Right atrium auricular region (tissue), 2 donors: ENCODE measurements at regions not wholly inside any gene's neighbourhood (a gene's known extent, or its start where the extent isn't known, plus 50 kb on each side); places are given as distances from the start of the nearest gene placed in this dataset.

Experiments
- DNase-seq: peaks from one replicate; pipeline ENCODE4 v3.0.0-alpha.2; 2019; ENCODE audit warnings: low spot score
- H3K27ac ChIP-seq, 2 donors: fragments of 200-600 bp; sonication (generic); 1 replicate in 1 of 2; 2 replicates in 1 of 2; pipeline ENCODE4 v1.5.1; 2016 to 2019
- H3K27me3 ChIP-seq, 2 donors: fragments of 200-600 bp; sonication (generic); one replicate each; pipeline versions ENCODE4 v1.5.1 to v1.6.0; 2017 to 2019
- H3K36me3 ChIP-seq: fragments of 200-600 bp; sonication (generic); one replicate; pipeline ENCODE4 v1.5.1; 2016
- H3K4me1 ChIP-seq, 2 donors: fragments of 200-600 bp; sonication (generic); one replicate each; pipeline versions ENCODE4 v1.5.1 to v1.6.0; 2017 to 2019
- H3K4me3 ChIP-seq, 2 donors: fragments of 200-600 bp; sonication (generic); 1 replicate in 1 of 2; 2 replicates in 1 of 2; pipeline ENCODE4 v1.5.1; 2017 to 2019; ENCODE audit warnings: mild to moderate bottlenecking in 1 of 2, moderate library complexity in 1 of 2
- H3K9me3 ChIP-seq, 2 donors: fragments of 200-600 bp; sonication (generic); one replicate each; pipeline ENCODE4 v1.5.1; 2019
- TF ChIP-seq, protein P1 (sequence below), 2 donors: fragments of 200-600 bp; sonication (generic); IDR thresholded peaks; one replicate each; pipeline ENCODE4 v1.5.1; 2019; ENCODE audit warnings: antibody characterized with exemption in 2 of 2

DNA sequence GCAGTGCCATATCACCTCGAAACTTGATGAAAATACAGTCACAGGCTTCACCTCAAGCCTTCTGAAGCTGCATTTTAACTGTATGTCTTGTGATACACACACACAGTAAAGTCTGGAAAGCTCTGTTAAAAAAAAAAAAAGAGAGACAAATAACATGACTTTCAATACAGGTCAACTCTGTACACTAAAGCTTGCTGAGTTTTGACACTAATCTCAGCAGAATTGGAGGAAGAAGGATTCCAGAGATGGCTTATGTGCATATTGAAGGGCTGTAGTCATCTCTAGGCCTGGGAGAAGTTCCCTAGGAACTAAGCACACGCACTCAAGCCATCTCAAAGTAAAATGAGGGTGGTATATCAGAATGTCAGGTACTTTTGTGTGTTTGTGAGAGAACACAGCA is 875.1 kb downstream of the EPHA4 start:
- H3K9me3 ChIP-seq, result no peaks in the 10 kb centered on the region
- no peak for DNase-seq
- no peaks in the 10 kb centered on the region for H3K36me3 ChIP-seq
- no peak overlapping the region for H3K27ac ChIP-seq
- H3K27me3 ChIP-seq, result no peaks in the 10 kb centered on the region
- TF ChIP-seq, protein P1, sequence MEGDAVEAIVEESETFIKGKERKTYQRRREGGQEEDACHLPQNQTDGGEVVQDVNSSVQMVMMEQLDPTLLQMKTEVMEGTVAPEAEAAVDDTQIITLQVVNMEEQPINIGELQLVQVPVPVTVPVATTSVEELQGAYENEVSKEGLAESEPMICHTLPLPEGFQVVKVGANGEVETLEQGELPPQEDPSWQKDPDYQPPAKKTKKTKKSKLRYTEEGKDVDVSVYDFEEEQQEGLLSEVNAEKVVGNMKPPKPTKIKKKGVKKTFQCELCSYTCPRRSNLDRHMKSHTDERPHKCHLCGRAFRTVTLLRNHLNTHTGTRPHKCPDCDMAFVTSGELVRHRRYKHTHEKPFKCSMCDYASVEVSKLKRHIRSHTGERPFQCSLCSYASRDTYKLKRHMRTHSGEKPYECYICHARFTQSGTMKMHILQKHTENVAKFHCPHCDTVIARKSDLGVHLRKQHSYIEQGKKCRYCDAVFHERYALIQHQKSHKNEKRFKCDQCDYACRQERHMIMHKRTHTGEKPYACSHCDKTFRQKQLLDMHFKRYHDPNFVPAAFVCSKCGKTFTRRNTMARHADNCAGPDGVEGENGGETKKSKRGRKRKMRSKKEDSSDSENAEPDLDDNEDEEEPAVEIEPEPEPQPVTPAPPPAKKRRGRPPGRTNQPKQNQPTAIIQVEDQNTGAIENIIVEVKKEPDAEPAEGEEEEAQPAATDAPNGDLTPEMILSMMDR (IDR thresholded peaks at IDR 0.05), result no peak
- peaks cover 0 to 4% of the 10 kb centered on the region in 2 donors for H3K4me1 ChIP-seq
- no peak overlapping the region for H3K4me3 ChIP-seq

DNA sequence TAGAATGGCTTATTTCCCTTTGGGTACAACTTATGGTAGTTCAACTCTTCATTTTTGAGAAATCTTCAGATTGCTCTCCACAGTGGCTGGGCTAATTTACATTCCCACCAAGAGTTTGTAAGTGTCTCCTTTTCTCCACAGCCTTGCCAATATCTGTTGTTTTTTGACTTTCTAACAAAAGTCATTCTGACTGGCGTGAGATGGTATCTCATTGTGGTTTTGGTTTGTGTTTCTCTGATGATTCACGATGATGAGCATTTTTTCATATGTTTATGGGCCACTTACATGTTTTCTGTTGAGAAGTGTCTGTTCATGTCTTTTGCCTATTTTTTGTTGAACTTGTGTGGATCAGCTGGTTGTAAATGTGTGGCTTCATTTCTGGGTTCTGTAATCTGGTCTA is 871.0 kb downstream of the EPHA4 start:
- Histone ChIP-seq H3K4me1 (no peaks in the 10 kb centered on the region), H3K27me3 (no peaks in the 10 kb centered on the region), H3K36me3 (no peaks in the 10 kb centered on the region), H3K27ac (no peak overlapping the region), H3K9me3 (no peaks in the 10 kb centered on the region), H3K4me3 (no peak overlapping the region)
- TF ChIP-seq, protein P1 (IDR thresholded peaks at IDR 0.05), result no peak
- DNase-seq, result no peak

DNA sequence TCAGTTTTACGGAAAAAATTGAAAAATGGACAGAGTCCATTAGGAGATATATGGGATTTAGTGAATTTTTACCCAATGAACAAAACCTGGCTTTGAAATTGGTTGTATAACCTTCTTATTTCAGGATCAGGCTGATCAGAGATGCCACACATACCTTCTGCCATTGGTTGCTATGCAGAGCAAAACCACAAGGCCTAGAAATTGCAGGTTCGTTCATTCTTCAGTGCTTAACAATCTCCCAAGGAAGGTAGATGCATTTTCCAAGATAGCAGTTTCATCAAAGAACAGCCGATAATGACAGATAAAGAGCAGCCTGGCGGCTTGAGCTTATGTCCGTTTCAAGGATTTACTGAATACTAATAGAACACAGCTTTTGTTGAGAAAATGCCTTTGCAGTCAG is 868.8 kb downstream of the EPHA4 start:
- no peak for DNase-seq
- TF ChIP-seq, protein P1 (IDR thresholded peaks at IDR 0.05), result no peak
- Histone ChIP-seq H3K4me3 (no peak overlapping the region), H3K27me3 (no peaks in the 10 kb centered on the region), H3K4me1 (no peaks in the 10 kb centered on the region), H3K36me3 (no peaks in the 10 kb centered on the region), H3K9me3 (no peaks in the 10 kb centered on the region), H3K27ac (no peak overlapping the region)

DNA sequence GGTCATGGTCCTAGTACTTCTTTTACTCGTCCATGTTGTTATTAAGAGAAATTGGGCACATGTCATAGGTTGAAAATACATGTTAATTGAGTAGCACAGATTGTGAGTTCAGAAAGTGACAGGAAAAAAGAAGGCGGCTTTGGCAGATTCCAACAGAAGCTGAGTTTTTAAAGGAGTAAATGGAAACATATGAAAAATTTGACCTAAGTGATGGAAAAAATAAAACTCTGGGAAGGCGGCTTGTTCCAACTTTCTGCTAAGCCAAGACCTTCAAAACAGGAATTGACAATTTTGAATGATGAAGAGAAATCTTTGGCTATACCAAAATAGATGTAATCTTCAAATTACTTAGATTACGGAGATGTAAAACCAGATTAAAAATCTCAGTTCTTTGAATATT is 868.0 kb downstream of the EPHA4 start:
- no peak for DNase-seq
- Histone ChIP-seq H3K27ac (no peak overlapping the region), H3K9me3 (no peaks in the 10 kb centered on the region), H3K4me1 (no peaks in the 10 kb centered on the region), H3K36me3 (no peaks in the 10 kb centered on the region), H3K27me3 (no peaks in the 10 kb centered on the region), H3K4me3 (no peak overlapping the region)
- TF ChIP-seq, protein P1 (IDR thresholded peaks at IDR 0.05), result no peak

DNA sequence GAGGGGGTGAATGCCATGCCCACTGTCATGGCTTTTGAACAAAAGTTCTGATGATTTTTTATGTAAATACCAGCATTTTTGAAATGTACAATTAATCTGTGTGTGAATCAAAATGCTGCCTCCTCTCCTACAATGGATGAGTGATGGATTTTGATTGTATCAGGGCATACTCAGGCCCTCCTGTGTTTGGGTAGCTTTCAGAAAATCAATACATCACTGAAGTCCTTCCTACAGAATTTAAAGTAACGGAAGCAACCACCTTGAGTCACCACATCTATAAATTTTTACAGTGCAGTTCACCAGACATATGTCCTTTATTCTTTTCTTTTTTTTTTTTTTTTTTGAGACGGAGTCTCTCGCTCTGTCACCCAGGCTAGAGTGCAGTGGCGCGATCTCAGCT is 867.3 kb downstream of the EPHA4 start:
- DNase-seq, result no peak
- Histone ChIP-seq H3K27ac (no peak overlapping the region), H3K4me3 (no peak overlapping the region), H3K36me3 (no peaks in the 10 kb centered on the region), H3K9me3 (no peaks in the 10 kb centered on the region), H3K4me1 (no peaks in the 10 kb centered on the region), H3K27me3 (no peaks in the 10 kb centered on the region)
- TF ChIP-seq, protein P1 (IDR thresholded peaks at IDR 0.05), result no peak

DNA sequence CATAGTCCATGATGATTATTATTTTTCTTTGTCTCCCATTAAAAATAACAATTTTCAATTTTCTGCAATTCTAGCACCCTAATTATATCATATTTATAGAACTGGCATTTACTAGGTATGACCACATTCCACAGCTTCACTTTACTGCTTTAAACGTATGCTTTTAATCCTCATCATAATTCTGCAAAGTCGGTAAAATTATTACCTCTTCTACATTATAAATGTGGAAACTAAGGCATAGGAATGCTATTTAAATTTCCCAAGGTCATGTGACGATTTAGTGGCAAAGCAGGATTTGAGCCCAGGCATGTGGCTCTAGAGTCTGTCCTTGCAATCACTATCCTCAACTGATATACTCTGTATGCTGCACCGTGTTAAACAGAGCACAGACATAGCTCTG is 866.4 kb downstream of the EPHA4 start:
- Histone ChIP-seq H3K4me1 (no peaks in the 10 kb centered on the region), H3K36me3 (no peaks in the 10 kb centered on the region), H3K27me3 (no peaks in the 10 kb centered on the region), H3K4me3 (no peak overlapping the region), H3K9me3 (no peaks in the 10 kb centered on the region), H3K27ac (no peak overlapping the region)
- TF ChIP-seq, protein P1 (IDR thresholded peaks at IDR 0.05), result no peak
- DNase-seq, result no peak
